Hematopoietic multipotent progenitor cell treated with erythropoietin and hydrocortisone succinate and interleukin-3 and kit ligand, for 4 days (in vitro differentiated cells): ENCODE measurements at regions not wholly inside any gene's neighbourhood (a gene's known extent, or its start where the extent isn't known, plus 50 kb on each side); places are given as distances from the start of the nearest gene placed in this dataset.

Experiments
- DNase-seq: peaks from one replicate; pipeline ENCODE4 v3.0.0-alpha.2; 2015

DNA sequence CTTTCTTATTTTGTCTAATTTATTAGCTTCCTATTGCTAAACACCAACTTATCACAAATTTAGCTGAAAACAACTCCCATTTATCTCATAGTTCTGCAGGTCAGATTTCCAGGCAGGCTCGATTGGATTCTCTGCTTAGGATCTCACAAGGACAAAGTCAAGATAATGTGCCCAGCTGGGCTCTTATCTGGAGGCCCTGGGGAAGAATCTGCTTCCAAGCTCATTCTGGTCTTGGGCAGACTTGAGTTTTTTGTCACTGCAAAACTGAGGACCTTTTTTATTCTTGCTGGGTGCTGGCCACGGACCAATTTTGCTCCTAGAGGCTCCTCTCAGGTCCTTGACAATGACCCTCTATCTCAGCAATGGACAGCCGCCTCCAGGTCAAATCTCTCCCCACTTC, 215.5 kb downstream of the TRIB2 start:
- DNase-seq = peak; percentile 10

DNA sequence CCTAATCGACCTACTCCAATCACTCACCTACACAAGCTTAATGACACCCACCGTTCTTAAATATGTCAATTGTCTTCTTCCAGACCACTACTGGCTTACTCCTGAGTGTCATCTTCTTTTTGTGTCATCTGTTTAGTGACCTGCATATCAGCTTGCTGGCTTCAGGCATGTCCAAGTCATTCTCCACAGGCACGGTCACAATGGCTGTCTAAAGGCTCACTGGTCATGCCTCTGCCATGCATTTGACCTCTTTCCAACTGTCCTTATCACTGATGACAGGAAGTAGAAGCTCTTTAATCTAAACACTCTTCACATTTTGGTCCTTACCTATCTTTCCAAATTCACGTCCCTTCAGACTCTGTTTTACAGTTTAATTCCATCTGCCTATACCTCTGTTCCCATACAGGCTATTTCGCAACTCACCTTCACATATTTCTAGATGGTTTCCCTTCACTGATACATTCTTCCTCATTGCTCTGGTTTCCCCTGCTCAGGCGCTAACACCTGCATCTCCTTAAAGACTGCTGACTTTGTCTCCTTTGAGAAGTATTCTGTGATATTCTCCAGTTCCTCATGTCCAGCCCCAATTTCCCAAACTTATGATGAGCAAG, 217.5 kb downstream of the TRIB2 start:
- DNase-seq = no peak

DNA sequence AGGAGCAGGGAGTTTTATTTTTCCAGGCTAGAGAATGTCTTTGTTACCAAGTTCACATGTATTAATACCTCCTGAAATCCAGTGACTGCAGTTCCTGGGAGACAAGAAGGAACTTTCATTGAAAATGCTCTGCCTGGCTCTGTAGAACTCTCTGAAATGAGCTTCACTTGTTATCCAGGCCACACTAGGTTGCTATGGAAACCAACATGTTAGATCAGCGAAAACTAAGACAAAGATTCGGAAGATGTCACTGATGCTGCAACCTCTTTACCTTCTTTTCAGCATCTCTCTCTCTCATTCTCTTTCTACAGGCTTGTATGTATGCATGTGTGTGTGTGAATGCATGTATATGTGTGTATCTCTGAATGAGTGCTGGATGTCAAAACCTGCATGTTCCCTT, 218.5 kb downstream of the TRIB2 start:
- no peak for DNase-seq

DNA sequence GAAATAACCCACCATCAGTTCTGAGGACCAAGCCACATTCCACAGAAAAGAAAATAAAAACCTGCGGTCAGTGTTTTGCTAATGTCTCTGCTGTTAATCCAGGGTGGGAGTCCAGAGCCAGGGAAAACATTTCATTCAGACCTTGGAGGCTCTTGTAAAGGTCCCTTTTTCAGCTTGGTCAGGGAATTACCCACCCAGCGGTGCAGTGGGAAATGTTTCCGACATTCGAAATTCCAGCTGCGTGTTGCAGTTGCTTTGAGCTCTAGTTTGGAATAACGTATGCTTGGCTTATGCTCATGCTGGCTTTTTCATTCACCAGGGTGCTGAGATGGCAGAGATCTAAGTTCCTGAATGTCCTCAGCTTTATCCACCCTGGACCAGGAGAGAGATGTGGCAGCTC, 219.1 kb downstream of the TRIB2 start:
- no peak for DNase-seq

DNA sequence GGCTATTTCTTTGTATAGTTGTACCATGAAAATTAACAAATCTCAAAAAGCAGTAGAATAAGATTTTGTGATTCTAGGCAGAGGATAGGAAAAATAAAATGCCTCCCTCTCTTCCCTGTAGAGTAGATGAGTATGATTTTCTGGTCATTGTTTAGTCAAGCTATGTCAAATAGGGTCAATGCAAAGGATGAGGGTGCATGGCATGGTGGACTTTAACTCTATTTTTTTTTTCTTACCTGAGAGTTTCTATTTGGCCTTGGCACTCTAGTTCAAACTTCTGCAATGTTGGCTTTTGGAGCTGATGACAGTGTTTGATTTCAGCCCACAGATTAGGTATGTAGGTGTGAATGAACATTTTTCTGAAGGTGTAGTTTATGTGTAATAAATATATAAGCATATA, 224.5 kb downstream of the TRIB2 start:
- no peak for DNase-seq

DNA sequence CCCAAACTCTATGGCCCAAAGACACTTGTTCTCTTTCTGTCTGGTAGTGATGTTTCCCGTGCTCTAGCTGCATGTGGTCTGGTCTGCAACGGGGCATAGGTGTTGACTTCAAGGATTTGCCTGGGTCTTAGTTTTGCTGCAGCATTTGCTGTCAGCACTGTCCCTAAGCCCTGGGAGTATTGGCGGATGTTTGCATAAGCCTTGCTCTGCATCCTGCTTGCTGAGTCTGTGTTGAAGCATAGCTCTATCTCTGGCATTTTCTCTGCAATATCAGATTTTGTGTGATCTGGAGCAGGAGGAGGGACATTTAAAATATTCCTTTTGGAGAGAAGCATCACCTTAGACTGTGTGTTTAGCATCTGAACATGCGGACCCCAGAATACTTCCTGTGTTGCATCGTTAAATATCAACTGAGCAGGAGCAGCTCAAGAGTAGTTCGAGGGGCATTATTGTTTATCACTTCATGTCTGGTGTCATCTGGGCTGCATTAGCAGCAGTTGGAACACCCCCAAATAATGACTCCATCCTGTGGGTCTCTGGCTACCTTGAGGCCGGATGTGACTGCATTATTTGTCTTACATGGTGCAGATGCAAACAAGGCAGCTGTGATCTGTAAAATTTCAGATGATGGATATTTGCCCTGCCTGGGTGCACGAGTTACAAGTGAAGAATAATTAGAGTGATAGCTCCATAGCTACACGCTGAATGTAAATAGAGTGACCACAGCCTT, 231.7 kb downstream of the TRIB2 start:
- DNase-seq = no peak

DNA sequence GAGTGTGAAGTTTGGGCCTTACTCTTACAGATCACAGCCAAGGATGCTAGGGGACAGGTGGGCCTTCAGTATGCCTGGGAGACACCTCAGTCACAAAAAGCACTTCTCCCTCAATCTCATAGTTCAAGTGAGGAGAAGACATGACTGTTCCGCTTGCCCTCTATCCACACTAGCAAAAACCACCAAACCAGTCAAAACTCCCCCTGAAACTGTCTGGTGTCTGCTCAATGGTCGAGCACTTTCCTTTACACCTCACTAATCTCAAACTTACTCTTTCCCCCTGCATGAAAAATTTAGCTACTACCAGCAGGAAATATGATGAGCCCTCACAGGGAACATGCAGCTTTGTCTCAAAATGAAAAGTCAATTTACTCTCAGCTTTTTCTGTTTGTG, 232.2 kb downstream of the TRIB2 start:
- DNase-seq = no peak

DNA sequence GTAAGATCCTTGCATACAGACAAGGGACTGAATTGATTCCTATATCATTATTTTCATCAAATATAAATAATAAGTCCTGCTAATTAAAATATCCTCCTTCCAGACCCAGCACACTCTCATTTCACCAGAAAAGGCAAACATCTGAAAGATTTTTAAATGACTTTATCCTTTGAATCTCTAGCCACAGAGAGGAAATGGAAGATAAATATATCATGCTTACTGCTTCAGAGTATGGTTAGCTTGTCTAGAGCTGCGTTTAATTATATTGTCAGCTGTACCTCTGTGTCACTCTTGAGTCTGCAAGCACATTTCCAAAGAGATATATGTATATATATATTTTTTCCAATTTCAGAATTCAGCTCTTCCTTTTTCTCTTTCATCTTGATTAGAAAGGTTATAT, 232.7 kb downstream of the TRIB2 start:
- DNase-seq = no peak

DNA sequence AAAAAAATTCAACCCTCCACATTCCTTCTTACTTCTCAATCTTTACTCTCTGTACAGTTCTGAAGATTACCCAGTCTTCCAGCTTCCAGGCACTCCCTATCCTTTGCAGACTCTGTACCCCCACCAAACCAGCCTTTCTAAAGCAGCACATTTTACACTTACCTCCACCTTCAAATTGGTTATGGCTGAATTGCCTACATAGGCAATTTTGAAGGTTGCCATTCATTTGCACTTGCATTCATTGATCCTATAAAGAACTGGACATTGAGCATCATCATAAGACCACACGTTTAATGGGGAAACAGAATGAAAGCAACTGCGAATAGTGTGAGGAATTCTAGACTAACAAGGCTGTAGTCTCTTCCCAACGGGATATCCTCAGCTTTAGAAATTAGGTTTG, 233.4 kb downstream of the TRIB2 start:
- no peak for DNase-seq

DNA sequence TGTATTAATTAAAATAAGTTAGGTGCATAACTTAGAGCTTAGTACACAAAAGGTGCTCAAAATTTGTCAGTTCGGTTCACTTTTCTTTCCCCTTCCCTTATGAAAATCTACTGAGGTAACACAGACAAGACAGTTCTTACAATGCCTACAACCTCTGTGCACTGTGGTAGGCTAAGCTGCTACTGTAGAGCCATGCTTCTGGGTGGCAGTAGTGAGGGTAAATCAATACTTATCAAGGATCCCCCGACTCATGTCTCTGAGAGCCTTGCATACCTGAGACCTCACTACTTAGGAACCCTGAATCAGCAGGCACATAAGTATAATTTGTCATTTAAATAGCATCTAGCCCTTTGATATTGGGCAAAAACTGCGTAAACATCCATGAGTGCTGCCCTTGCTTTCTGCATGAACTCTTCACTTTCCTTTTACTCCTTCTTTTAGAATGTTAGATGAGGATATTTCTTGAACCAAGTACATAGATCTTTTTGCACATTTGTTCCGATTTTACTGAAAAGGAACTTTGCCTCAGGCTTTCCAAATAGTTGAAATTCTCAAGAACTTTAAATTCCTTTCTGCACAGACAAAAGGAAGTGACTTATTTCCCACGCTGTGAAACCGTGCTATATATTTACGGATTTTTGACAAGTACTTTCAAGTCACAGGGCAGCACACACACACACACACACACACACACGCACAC, 234.4 kb downstream of the TRIB2 start:
- DNase-seq = peak; percentile 6

DNA sequence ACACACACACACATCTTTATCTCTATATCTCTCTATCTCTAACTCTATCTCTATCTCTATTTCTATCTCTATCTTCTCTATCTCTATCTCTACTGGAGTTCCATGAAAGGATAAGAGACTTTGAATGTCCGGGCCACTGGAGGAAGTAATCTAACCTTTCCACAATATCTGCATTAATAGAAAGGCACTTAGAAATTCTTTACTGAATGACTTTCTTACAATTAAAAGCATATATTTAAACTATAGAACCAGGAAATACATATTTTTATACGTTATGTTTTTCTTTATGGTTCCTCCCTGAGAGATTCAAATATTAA, 234.9 kb downstream of the TRIB2 start:
- DNase-seq = no peak

DNA sequence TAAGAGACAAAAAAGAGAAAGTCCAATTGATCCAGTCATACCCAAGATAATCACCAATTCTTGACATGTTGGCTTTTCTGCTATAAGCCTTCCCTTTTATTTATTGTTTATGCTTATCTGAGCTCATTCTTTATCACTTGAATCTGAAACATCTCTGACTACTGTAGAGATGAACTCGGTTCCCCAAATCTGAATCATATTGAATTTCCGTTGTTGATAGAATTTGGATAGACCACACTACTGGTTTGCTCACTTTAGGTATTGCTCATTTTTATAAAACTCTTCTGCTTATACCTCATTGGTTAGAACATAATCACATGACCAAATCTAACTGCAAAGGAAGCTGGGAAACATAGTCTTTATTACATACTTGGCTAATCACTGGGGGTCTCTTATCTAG, 236.9 kb downstream of the TRIB2 start:
- no peak for DNase-seq

DNA sequence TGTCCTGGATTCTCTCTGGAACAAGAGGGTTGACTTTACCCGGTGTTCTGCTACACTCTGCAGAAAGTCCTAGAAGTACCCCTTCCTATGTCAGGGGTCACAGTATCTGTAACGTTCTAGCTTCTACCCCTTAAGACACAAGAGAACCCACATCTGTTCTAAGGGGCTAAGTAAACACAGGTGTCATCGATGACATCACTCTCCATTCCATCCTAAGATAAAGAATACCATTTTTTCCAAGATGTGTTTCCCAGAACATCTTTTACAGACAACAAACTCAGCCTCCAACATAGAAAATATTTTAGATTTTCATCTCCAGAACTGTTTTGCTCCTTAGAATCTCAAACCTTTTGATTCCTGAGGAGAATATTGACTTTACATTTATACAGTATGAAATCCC, 239.1 kb downstream of the TRIB2 start:
- no peak for DNase-seq

DNA sequence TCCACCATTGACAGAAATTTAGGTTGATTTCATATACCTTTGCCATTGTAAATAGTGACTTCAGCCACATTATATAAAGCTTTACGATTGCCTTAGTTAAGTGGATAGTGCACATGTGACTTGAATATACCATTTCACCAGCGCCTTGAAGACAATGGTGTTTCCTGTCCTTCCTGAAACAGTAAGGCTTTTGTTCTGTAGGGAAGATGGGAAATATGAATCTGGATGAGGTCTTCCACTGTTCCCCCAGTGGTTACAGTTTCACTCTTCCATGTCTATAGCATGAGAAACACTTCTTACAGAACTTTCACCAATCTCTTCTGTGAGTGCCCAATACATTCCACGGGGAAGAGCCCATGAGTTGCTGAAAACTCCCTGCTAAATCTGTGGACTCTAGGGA, 240.5 kb downstream of the TRIB2 start:
- DNase-seq = no peak

DNA sequence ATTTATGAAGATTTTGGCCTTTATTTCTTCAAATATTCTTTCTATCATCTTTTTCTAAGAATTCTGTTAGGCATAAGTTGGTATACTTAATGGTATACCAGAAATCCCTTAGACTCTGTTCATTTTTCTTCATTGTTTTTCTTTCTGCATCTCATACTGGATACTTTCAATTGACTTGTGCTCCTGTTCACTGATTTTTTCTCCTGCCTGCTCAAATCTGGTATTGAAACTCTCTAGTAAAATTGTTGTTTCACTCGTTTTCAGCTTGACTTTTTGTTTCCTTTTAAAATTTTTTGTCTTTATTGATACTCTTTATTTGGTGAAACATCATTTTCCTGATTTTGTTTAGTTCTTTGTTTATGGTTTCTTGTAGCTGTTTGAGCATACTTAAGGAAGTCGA, 243.2 kb downstream of the TRIB2 start:
- no peak for DNase-seq

DNA sequence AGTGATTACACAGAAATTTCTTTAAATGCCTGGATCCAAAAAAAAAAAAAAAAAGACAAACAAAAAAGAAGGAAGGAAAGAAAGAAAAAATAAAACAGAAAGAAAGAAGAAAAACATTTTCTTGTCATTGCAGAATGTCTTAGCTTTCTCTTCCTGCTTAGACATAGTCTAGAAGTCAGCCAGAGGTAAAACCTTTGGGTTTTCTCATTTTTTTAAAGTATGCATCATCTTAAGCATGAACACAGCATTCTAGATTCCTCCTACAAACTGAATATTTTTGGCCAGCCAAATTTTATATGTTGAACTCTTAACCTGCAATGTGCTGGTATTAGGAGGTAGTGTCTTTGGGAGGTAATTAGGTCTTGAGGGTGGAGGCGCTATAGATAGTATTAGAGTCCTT, 243.9 kb downstream of the TRIB2 start:
- DNase-seq = no peak

DNA sequence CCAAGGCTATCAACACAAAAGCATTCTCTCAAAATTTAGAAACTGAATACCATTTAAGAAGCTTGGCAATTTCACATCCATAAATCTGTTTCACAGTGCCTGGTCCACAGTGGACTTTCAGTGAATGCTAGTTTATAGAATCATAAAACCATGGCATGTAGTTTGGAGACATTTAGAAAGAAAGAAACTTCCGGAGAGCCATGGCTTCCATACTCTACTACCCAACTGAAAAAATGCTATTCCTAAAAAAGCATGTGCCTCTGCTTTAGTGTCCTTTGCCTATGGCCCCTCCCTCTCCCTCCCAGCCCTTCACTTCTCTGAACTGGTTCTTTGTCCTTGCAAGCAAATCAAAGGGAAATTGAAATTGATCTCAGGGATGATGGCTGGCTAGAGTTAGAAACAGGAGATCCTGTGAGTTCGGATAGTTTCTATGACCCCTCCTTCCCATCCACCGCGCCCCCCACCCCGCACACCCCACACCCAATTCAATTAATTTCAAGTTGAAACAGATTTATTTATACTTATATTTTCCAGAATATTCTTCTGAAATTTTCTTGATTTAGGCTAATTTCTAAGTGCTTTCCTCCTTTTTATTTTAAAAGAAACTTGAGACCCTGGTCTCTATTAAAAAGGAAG, 248.3 kb downstream of the TRIB2 start:
- DNase-seq = peak; percentile 16

DNA sequence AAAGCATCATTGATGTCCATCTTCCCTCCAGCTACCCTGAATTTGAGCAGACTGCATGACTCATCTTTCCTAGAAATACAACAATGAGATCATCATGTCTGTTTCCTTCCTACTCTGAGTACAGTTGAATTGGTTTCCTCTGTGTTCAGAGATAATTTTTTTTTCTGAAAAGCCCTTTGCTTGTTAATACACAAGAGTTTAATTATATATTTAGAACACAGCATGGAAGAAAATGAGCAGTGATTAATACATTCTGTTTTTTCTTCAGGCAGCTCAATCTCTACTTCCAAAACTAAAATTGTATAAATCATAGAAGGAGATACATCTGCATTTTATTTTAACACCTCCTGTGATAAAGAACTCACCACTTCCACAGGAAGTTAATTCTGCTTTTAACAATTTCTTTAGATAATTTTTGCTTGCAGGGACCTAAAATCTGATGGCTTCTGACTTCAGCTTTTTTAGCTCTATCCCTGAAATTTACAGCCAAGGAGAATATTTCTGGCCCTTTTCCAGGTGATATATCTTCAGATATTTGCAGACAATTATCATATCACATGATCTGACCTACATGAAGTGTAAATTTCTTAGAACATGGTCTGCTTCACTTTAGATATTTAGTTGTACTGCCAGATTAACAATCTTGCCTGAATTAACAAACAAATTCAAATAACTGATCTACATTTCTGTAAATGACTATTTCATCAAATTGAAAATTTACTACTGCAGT, 249.0 kb downstream of the TRIB2 start:
- peak; percentile 91 for DNase-seq

DNA sequence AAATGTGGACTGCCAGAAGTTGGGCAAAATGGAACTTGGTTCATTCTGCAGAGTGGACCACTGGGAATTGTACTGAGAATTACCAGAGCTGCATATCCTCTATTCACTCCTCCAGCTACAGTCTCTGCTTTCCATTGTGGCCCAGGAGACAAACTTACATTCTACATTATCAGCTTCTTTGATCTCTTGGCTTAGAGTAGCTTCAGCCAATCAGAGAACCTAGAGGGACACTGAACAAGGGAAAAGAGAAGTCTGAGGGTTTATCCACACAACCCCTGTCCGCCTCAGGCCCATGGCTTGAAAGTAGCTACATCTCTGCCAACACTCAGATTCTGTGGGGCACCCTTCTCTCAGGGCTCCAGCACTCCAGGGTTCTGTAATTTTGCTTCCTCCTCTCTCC, 251.1 kb downstream of the TRIB2 start:
- DNase-seq = peak; percentile 24

DNA sequence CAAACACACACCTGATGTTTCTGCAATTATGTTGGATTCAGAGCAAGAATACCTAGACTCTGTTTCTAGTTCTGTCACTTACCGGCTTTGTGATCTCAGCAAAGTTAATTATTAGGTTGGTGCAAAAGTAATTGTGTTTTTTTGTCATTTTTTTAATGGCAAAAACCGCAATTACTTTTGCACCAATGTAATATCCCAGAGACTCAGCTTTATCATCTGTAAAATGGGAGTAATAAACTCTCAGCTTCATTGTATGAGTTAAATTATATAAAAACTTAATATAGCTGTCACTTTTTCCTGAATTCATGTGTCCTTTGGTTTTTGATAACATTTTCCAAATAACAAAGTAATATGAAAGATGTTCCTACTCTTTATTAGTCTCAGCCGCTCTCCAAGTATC, 251.7 kb downstream of the TRIB2 start:
- no peak for DNase-seq

DNA sequence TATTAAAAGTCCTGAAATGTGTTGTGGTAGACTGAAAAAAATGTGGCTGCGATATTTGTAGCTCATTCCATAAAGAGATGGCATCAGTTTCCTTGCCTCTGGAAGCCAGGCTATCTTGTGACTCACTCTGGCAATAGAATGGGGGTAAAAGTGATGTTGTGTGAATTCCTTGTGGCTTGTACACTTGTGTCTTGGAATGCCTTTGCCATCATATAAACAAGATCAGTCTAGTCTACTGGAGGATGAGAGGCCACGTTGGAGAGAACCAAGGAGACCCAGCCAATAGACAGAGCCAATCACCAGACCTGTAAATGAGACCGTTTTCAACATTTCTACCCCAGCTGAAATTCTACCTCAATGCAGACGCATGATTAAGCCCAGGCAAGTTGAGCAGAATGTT, 254.1 kb downstream of the TRIB2 start:
- no peak for DNase-seq

DNA sequence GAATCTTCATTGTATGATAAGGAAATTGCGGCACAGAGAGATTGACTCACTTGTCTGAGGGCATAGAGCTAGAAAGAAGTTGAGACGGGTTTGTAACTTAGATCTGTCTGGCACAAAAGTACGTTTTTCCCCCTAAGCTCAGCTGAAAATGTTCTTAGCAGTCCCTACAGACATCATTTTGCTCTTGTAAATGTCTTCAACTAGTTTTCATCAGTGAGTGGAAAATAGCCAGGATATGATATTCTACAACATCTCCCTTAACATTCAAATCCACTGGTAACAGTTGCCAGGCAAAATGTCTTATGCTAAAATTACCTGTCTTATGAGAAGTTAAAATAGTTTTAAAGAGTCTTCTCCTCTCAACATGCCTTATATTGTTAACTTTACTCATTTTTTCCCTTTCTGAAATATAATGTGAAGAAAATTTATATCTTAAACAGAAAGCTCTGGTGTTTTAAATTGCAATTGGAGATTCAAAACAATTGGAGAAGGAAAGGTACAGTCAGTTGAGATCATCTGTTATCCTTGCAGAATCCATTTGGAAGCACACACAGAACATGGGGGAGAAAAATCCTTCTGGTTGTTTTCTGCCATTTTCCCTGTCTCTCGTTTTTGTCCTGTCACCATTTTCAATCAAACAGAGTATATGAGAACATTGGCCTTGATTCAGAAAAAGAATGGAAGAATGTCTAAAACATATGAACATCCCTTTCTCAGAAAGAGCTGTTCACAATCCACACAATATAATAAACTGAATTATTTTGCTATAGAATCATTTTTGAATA, 255.0 kb downstream of the TRIB2 start:
- DNase-seq = no peak
